Fibroblast of lung (primary cell): ENCODE measurements at regions not wholly inside any gene's neighbourhood (a gene's known extent, or its start where the extent isn't known, plus 50 kb on each side); places are given as distances from the start of the nearest gene placed in this dataset.

ENCODE experiments used
- DNase-seq, 2 donors: peaks; one replicate each; pipeline versions ENCODE4 v3.0.0 to v3.0.0-alpha.2; 2010; ENCODE audit warnings: low read depth in 2 of 2
- H2AFZ ChIP-seq: 2 replicates; pipeline ENCODE4 v1.5.1; 2012; ENCODE audit warnings: low read length, control low read depth, inconsistent platforms
- H3K27ac ChIP-seq: 2 replicates; pipeline ENCODE4 v1.5.1; 2011; ENCODE audit warnings: low read length, control low read depth; ENCODE audit not compliant: insufficient read depth
- H3K27me3 ChIP-seq: 2 replicates; pipeline ENCODE4 v1.5.1; 2011; ENCODE audit warnings: mild to moderate bottlenecking, low read length; ENCODE audit not compliant: control insufficient read depth, insufficient read depth
- H3K36me3 ChIP-seq: 2 replicates; pipeline ENCODE4 v1.5.1; 2011; ENCODE audit warnings: low read length; ENCODE audit not compliant: control insufficient read depth, insufficient read depth
- H3K4me1 ChIP-seq: 2 replicates; pipeline ENCODE4 v1.5.1; 2011; ENCODE audit warnings: low read length; ENCODE audit not compliant: control insufficient read depth, insufficient read depth; ENCODE audit errors: extremely low read depth
- H3K4me2 ChIP-seq: 2 replicates; pipeline ENCODE4 v1.5.1; 2011; ENCODE audit warnings: low read length, control low read depth; ENCODE audit not compliant: insufficient read depth; ENCODE audit errors: extremely low read depth
- H3K4me3 ChIP-seq, 4 experiments: fragments of 200-600 bp in 1 of 4; sonication (generic) in 1 of 4; replicated peaks in 1 of 4; 2 replicates each; pipeline ENCODE4 v1.5.1; 2011 to 2016; ENCODE audit warnings: low read length in 4 of 4, low read depth in 3 of 4, mild to moderate bottlenecking in 3 of 4, control low read depth in 2 of 4, inconsistent platforms in 1 of 4, mixed read lengths in 1 of 4; ENCODE audit not compliant: insufficient read depth in 1 of 4; ENCODE audit errors: control extremely low read depth in 1 of 4
- H3K79me2 ChIP-seq: 2 replicates; pipeline ENCODE4 v1.5.1; 2012; ENCODE audit warnings: mild to moderate bottlenecking, low read length, inconsistent platforms; ENCODE audit not compliant: control insufficient read depth, insufficient read depth
- H3K9ac ChIP-seq: 2 replicates; pipeline ENCODE4 v1.5.1; 2011; ENCODE audit warnings: mild to moderate bottlenecking, low read length, control low read depth; ENCODE audit not compliant: insufficient read depth
- H3K9me3 ChIP-seq: 2 replicates; pipeline ENCODE4 v1.5.1; 2012; ENCODE audit warnings: low read depth, low read length; ENCODE audit not compliant: control insufficient read depth, insufficient read depth
- H4K20me1 ChIP-seq: 2 replicates; pipeline ENCODE4 v1.5.1; 2011; ENCODE audit warnings: low read length; ENCODE audit not compliant: control insufficient read depth, insufficient read depth; ENCODE audit errors: extremely low read depth
- EZH2 ChIP-seq: IDR thresholded peaks from 2 replicates; pipeline ENCODE4 v1.5.1; 2012; ENCODE audit warnings: low read length, control low read depth, mild to moderate bottlenecking; ENCODE audit errors: missing control alignments
- TF ChIP-seq, protein P1 (sequence below), 2 donors: IDR thresholded peaks in 1 of 2; conservative IDR thresholded peaks in 1 of 2; 1 replicate in 1 of 2; 2 replicates in 1 of 2; pipeline ENCODE4 v1.5.1; 2011 to 2012; ENCODE audit warnings: low read length in 2 of 2, control low read depth in 1 of 2, inconsistent platforms in 1 of 2, low read depth in 1 of 2, mild to moderate bottlenecking in 1 of 2

DNA sequence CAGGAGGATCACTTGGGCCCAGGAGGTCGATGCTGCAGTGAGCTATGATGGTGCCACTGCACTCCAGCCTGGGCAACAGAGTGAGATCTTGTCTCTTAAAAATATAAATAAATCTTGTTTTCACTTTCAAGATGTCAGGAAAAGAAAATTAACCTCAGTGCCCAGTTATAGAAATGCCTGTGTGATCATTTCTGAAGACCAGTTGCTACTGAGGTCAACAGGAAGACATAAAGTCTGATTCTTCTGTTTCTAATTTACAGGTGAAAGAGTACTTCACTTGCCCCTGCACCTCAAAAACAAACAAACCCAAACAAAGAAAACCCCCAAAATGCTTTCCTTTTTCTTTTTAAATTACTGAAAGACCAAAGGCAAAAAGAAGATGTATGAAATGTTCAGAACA lies 174.3 kb upstream of the NBEA start:
- Histone ChIP-seq H3K4me2 (no peak overlapping the region), H3K36me3 (no peaks in the 10 kb centered on the region), H4K20me1 (no peaks in the 10 kb centered on the region), H3K27me3 (no peaks in the 10 kb centered on the region), H3K27ac (no peak overlapping the region), H3K4me1 (no peaks in the 10 kb centered on the region), H2AFZ (no peak overlapping the region), H3K4me3 (no peak overlapping the region), H3K9ac (no peak overlapping the region), H3K9me3 (no peaks in the 10 kb centered on the region), H3K79me2 (no peaks in the 10 kb centered on the region)
- no peak for DNase-seq
- TF ChIP-seq, protein P1, sequence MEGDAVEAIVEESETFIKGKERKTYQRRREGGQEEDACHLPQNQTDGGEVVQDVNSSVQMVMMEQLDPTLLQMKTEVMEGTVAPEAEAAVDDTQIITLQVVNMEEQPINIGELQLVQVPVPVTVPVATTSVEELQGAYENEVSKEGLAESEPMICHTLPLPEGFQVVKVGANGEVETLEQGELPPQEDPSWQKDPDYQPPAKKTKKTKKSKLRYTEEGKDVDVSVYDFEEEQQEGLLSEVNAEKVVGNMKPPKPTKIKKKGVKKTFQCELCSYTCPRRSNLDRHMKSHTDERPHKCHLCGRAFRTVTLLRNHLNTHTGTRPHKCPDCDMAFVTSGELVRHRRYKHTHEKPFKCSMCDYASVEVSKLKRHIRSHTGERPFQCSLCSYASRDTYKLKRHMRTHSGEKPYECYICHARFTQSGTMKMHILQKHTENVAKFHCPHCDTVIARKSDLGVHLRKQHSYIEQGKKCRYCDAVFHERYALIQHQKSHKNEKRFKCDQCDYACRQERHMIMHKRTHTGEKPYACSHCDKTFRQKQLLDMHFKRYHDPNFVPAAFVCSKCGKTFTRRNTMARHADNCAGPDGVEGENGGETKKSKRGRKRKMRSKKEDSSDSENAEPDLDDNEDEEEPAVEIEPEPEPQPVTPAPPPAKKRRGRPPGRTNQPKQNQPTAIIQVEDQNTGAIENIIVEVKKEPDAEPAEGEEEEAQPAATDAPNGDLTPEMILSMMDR (conservative IDR thresholded peaks at IDR 0.05 in 1 of 2, IDR thresholded peaks at IDR 0.05 in 1 of 2; ENCODE audit: low read depth in 1 of 2, low read length in 2 of 2), result no peak
- TF ChIP-seq EZH2, result no peak

DNA sequence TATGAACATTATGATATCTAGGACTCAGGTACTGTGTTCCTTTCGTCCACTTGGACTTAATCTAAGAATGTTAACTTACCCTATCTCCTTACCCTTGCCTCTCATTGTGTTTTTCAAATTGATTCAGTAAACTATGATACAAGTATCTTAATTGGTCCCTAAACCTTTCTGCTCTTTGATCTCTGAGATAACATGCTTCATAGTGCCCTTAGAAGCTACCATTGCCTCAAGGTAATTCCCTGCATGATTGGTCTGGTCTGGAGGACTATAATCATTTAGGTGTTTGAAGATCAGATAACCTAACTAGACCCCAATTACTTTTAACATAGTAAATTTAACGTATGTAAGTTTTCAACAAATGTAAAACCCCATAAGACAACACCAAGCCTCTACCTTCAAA lies 169.9 kb upstream of the NBEA start:
- no peaks in the 10 kb centered on the region for H3K79me2 ChIP-seq
- no peak overlapping the region for H3K4me2 ChIP-seq
- H2AFZ ChIP-seq, result no peak overlapping the region
- DNase-seq, result no peak
- TF ChIP-seq, protein P1 (conservative IDR thresholded peaks at IDR 0.05 in 1 of 2, IDR thresholded peaks at IDR 0.05 in 1 of 2; ENCODE audit: low read depth in 1 of 2, low read length in 2 of 2), result no peak
- no peak for TF ChIP-seq EZH2
- H3K36me3 ChIP-seq, result no peaks in the 10 kb centered on the region
- H3K9me3 ChIP-seq, result no peaks in the 10 kb centered on the region
- H3K27ac ChIP-seq, result no peak overlapping the region
- H3K27me3 ChIP-seq, result no peaks in the 10 kb centered on the region
- no peaks in the 10 kb centered on the region for H4K20me1 ChIP-seq
- no peak overlapping the region for H3K4me3 ChIP-seq
- H3K4me1 ChIP-seq, result no peaks in the 10 kb centered on the region
- no peak overlapping the region for H3K9ac ChIP-seq

DNA sequence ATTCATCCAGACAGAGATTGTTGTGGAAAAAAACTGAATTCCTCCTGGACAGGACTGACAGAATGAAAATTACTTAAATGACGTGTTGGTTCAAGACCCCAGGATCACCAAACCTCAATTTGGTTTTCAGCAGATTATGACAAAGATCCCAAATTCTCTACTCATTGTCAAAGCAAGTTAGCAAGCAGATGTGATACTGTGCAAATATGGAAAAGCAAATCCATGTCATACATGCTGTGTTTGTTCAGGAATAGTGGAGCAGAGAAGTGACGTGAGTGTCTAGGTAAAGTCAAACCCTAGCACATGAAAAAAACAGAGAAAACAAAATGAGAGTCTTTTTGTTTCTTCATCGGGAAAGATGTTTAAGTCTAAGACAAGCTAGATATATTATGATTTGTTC lies 169.2 kb upstream of the NBEA start:
- no peak for TF ChIP-seq EZH2
- TF ChIP-seq, protein P1 (conservative IDR thresholded peaks at IDR 0.05 in 1 of 2, IDR thresholded peaks at IDR 0.05 in 1 of 2; ENCODE audit: low read depth in 1 of 2, low read length in 2 of 2), result no peak
- no peaks in the 10 kb centered on the region for H3K9me3 ChIP-seq
- H3K9ac ChIP-seq, result no peak overlapping the region
- H3K79me2 ChIP-seq, result no peaks in the 10 kb centered on the region
- H3K4me3 ChIP-seq, result no peak overlapping the region
- no peaks in the 10 kb centered on the region for H3K27me3 ChIP-seq
- no peaks in the 10 kb centered on the region for H3K36me3 ChIP-seq
- H2AFZ ChIP-seq, result no peak overlapping the region
- H3K4me1 ChIP-seq, result no peaks in the 10 kb centered on the region
- no peak overlapping the region for H3K27ac ChIP-seq
- H4K20me1 ChIP-seq, result no peaks in the 10 kb centered on the region
- no peak overlapping the region for H3K4me2 ChIP-seq
- no peak for DNase-seq
